Forelimb muscle (tissue), 1 donor: ENCODE measurements at regions not wholly inside any gene's neighbourhood (a gene's known extent, or its start where the extent isn't known, plus 50 kb on each side); places are given as distances from the start of the nearest gene placed in this dataset.
"Not testable (repeated sequence)": the region's sequence is repeated elsewhere in the genome, so short reads cannot be mapped to it uniquely, and the experiment has no call there.

Experiments used
- DNase-seq: peaks from one replicate; pipeline ENCODE4 v3.0.0-alpha.2; 2013; ENCODE audit warnings: low read depth

DNA sequence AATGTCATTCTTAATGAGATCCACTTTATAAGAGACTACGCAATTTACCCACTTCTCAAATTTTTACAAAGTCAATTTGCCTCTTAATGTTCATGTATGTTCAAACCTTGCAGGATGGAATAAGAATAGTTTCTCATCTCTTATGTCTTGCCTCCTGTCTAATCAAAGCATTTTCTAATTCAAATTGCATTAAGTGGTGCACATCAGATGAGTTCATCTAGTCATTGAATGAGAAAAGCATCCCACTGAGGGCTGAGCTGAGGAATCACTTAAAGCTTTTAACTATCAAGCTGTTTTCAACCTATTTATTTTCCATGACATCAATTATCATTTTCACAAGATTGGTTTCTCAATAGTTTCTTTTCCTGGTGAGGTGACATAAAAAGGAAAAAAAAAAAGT, 1964.0 kb downstream of the PCDH7 start:
- no peak for DNase-seq

DNA sequence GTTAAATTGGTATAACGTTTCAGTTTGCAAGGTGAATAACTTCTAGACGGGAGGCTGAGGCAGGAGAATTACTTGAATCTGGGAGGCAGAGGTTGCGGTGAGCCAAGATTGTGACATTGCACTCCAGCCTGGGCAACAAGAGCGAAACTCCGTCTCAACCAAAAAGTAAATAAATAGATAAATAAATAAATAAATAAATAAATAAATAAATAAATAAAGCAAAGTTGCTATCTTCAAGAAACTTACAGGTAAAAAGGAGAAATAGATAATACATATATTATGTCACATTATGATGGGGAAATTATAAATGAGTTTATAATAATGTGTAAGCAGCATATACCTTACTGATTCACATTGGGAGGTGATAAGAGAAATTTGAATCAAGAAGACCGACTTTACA, 1966.0 kb downstream of the PCDH7 start:
- DNase-seq, result no peak

DNA sequence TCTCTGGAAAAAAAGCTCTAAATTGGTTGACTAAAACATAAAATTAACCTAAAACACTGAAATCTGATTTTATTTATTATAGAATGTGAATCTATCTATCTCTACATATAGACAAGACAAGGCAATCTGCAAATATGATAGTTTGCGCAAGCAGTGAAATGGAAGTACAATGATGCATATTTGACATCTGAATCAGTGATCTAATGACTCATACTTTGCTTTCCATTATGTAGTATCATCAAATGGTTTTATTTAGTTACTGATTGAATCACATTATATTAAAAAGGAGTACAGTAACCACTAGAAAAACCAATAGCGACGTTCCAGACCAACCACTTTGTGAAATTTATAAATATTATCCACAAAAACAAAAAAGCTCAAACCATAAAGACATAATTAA, 1969.3 kb downstream of the PCDH7 start:
- no peak for DNase-seq

DNA sequence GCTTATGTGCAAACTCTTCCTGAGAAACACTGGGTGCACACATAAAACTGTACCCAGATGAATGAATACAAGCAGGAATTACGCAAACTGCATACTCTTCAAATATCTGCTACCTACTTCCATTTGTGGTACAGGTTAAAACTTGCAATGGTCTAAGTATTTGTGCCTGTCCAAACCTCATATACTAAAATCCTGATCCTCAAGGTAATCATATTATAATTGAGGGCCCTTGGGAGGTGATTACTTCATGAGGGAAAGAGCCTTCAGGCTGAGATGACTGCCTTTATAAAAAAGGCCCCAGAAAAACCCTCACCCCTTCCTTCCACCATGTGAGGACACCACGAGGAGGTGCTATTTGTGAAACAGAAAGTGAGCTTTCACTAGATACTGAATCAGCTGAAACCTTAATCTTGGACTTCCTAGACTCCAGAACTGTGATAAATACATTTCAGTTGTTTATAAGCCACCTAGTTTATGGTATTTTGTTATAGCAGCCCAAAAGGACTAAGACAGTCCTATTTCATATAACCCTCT, 1977.2 kb downstream of the PCDH7 start:
- no peak for DNase-seq

DNA sequence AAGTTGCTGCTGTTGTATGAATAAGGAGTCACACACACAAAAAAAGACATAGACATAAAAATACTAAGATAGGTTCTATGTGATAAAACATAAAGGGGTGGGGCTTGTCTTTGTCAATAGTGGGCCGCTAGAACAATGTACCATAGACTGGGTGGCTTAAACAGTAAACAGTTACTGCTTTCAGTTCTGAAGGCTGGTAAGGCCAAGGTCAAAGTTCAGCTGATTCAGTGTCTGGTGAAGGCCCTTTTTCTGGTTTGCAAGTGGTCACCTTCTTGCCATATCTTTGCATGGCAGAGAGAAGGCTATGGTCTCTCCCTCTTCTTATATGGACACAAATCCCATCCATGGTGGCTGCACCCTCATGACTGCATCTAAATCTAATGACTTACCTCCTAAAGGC, 1980.7 kb downstream of the PCDH7 start:
- DNase-seq, result no peak

DNA sequence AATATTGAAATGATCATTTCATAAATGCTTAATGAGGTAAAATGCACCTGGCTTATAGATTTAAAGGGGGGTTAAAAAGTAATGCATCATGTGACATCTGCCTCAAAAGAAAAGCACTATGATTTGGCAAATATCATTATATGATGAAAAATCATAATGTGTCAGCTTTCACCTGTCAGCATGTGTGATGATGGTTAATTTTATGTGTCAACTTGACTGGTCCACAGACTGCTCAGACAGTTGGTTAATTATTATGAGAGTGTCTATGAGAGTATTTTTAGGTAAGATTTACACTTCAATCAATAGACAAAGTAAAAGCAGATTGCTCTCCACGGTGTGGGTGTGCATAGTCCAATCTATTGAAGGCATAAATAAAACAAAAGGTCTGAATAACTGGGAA, 1986.7 kb downstream of the PCDH7 start:
- no peak for DNase-seq

DNA sequence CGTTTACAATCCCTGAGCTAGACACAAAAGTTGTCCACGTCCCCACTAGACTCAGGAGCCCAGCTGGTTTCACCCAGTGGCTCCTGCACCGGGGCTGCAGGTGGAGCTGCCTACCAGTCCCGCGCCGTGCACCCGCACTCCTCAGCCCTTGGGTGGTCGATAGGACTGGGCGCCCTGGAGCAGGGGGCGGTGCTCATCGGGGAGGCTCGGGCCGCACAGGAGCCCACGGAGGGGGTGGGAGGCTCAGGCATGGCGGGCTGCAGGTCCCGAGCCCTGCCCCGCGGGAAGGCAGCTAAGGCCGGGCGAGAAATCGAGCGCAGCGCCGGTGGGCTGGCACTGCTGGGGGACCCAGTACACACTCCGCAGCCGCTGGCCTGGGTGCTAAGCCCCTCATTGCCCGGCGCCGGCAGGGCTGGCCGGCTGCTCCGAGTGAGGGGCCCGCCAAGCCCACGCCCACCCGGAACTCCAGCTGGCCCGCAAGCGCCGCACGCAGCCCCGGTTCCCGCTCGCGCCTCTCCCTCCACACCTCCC, 1996.0 kb downstream of the PCDH7 start:
- DNase-seq, result not testable (repeated sequence)

DNA sequence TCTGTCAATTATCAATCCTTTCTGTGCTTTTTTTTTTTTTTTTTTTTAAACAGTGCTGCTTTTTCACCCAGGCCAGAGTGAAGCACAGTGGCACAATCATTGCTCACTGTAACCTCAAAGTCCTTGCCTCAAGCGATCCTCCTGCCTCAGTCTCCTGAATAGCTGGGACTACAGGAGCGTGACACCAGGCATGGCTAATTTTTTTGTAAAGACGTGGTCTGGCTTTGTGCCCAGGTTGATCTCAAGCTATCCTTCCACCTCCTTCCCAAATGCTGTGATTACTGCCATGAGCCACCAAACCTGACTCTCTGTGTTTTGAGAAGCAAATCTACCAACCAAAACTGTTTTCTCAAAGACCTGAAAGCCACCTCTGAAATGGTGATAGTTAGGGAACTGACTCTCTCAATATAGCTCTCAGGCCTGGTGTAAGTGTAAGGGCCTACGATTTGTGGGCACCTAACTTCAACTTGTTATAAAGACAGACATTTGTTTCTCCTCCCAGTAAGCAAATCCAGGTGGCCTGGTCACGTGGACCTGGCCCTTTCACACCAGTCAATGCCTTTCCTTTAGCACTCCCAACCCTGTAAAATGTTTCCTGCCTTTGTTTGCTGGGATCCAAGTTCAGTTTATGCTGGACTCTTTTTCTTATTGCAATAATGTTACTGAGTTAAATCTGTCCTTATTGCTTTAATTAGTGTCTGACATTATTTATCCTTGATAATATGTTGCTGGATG, 2015.9 kb downstream of the PCDH7 start:
- DNase-seq, result no peak

DNA sequence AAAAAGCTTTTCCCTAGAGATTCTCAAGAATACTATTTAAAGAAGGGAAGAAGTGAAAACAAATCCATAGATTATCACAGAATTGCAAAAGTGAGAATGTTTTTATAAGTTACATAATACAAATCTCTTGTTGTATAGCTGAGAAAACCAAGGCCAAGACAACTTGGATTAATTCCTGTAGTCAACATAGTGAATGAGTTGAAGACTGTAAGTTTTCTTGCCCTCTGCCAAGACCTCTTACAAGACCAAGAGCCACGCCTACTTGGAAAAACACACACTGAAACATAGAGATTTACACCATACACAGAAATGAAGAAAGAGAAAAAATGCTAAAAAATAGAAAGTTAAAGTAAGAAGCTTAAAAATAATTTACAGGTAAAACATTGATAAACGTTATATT, 2024.0 kb downstream of the PCDH7 start:
- DNase-seq, result peak; percentile 29

DNA sequence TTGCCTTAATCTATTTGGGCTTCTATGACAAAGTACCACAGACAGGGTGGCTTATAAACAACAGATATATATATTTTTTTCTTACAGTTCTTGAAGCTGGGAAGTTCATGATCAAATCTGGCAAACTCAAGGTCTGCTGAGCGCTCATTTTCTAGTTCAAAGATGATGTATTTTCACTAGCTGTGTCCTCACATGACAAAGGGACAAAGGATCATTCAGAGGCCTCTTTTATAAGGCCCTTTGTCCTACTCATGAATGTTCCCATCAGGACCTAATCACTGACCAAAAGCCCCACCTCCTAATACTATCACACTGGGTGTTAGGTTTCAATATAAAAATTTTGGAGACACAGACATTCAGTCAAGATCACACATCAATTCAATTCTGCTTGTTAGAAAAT, 2025.2 kb downstream of the PCDH7 start:
- DNase-seq, result no peak

DNA sequence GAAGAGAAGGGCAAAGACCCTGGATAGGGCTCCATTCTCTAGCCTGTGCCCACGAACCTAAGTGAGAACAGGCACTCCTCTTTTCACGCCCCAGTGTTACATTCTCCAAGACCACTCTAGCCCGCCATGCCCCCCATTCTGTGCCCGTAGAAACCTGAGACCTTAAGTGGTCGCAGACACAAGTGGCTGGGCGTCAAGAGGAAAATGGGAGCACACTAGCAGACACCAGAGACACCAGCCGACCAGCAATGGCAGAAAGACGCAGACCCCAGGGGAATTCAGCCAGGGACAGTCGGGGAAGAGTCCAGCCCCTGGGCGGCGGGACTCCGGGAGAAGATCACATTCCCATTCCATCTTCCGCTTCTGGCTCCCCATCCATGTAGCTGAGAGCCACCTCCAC, 2027.9 kb downstream of the PCDH7 start:
- DNase-seq, result no peak

DNA sequence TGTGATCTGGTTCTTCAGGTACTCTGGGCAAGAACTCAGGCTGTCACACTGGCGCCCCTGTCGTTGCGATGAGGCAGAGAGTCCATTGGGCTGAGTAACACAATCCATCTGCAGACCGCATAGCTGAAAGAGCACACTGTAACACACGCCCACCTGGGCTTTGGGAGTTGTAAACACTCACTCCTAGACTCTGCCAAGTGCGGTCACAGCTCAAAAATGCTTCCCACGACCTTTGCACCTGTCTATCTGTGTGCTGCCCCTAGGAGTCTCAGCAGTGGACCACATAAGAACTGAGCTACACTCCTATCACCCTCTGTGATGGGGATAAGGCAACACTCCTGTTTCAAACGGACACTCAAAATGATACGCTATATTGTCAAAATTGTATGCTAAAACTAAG, 2028.3 kb downstream of the PCDH7 start:
- DNase-seq, result no peak

DNA sequence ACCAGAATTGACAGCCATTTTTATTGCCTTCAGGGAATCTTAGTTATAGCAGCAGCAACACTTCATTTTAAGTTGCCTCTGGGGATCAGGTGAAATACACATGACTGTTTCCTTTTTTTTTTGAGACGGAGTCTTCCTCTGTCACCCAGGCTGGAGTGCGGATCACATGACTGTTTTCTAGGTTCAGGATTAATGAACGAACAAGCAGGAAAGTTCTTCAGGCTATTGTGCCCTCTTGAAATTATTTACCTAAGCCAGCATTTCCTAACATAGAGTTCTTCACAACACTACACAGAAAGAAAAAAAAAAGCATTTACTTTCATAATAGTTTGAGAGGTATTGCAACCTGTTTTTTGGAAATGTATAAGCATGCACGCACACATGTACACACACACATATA, 2032.8 kb downstream of the PCDH7 start:
- DNase-seq, result no peak

DNA sequence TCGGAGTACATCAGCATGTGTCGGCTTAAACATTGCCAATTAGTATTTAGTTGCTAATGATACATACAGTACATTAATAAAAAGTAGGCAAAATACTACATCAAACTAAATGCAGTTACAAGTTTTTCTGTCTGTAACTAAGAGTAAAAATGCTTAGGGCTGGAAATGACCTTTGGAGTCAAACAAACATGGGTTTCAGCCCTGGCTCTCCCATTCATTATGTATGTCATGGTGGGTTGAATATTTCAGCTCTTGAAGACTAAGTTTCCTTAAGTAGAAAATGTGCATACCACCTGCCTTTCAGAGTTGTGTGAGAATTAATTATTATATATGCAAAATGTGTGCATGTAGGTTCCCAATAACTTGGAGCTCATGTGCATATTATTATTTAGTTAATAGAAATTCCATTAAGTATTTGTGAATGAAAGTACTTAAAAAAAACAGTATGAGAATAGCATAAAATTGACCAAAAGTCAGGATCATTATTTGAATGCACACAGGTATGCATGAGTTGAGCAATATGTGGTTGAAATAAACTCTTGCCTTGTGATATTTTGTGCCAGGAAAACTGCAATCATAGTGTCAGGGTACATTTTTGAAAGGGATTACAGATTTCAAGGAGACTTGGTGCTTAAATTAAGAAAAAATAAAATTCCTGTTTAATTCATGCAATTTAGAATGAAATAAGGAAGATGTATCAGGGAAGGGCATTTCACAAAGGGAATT, 2048.7 kb downstream of the PCDH7 start:
- DNase-seq, result no peak

DNA sequence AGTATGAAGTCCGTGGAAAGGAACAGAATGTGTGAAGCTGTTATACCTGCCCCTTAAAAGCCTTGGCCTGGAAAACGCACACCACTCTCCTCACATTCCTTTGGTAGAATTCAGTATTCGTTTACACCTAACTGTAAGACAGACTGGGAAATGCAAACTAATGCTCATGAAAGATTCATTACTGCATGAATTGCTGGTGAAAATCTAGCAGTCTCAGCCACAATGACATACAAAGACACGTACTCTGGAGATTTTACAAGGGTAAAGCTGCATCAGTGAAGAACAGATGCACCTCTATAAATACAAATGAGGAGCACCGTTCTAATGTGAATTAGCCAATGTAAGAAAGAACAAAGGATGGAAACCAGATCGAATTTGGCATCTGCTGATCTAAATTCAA, 2051.3 kb downstream of the PCDH7 start:
- DNase-seq, result no peak

DNA sequence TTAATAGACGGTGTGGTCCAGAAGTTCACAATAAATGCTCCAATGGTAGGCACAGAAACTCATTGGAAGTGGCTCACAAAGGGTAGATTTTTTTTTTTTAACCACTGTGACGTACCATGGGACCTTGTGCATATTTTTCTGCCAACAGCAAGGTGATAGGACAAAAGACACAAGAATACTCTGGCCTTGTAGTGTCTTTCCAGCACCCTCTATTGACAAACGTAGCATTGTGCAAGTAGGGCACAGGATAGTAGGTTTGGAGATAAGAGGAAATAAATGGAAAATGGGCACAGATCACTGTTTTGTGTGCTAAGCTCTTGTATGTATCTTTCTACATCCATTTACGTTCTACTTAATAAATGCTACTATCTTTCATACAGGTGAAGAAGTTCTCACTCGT, 2054.9 kb downstream of the PCDH7 start:
- DNase-seq, result no peak

DNA sequence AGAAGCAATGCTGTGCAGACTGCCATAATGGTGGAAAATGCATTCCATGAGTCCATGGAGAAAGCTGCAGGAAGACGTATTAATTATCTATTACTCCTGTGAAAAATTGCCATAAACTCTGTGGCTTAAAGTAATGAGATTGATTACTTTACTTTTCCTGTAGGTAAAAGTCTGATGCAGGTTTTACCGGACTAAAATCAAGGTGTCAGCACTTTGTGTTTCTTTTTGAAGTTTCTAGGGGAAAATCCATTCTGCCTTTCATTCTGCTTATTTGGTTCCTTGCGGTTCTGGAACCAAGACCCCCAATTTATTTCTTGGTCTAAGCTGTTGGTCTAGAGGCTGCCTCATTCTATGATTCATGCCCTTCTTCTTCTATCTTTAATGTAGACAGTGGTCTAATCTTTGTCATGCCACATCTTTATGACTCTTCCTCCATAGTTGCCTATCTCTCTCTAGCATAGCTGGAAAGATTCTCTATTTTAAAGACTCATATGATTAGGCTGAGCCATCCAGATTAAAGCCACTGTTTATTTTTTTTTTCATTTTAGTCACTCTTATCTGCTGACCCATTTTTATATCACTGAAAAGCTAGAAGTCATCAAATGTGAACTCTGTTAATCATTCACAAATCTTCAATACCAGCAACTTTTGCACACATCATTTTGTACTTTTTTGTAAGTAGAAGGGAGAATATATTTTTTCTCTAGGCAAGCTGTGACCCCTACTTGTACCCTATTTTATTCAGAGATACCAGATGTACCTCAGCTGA, 2056.4 kb downstream of the PCDH7 start:
- DNase-seq, result no peak

DNA sequence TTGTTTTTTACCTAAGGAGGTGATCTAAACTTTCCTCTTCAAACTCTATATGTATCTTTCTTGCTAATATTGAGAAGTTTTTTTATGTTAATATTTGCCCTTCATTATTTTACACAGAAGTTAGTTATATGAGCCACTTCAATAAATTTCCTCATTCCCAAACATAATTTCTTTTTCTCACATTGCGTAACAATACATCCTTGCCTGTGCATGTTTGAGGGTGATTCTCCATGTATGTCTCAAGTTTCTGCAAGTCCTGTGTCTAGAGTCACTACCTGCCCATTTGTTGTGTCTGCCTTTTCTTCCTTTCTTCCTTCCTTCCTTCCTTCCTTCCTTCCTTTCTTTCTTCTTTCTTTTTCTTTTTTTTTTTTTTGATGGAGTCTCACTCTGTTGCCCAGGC, 2057.9 kb downstream of the PCDH7 start:
- DNase-seq, result no peak

DNA sequence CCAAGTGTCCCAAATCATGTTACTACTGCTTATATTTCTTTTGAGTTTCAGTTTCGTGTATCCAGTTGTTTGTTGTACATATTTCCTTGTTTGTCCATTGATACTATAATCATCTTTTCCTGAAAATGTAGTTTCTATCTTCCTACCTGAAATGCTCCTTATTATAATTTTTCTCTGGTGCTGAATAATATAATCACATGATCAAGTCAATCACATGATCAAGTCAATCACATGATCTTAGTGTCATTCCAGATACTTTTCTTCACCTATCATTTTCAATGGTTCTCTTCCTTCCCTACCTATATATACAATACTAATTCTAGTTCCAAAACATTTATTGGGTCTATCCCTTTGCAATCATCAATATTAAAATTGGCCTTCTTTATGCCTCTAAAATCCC, 2058.8 kb downstream of the PCDH7 start:
- DNase-seq, result no peak

DNA sequence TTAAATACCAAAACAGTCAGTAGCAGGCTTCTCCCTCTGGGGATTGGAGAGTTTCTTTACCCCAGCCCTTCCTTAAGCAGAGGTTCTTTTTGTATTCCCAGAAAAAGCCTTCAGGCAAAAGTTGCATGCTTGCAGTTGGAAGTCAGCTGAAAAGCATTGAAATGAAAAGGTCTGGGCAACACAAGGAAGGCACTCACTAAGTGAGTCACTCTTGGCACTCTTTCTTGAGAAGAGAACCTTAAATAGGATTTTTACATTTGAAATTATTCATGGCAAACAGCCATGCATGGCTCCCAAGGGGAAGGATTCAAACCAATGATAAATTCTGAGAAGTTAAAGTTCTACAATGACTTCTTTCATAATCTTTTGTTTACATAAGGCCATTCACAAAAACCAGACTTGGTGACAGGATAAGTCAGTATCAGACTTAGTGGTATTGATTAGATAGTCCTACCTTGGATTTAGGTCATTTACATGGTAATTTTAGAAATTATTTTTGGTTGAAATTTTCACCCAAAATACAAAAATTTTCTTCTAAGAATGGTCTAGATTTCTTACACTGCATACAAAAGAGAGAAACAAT, 2068.9 kb downstream of the PCDH7 start:
- no peak for DNase-seq

DNA sequence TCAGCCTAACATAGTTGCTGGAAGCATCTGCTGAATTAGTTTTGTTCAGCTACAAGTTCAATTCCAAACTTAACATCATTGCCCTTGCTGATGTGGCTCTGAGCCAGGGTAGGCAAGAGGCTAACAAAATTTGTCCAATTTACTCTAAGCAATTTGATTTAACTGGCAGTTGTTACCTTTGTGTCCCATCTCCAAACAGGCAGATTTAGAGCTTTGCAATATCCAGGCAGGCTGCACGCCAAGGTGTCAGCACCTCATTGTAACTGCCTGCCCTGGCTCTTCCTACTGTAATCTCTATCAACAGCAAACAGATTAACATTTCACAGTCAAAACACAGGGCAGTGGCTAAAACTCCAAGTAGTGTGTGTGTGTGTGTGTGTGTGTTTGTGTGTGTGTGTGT, 2070.6 kb downstream of the PCDH7 start:
- no peak for DNase-seq
